ENCODE measurements at regions not wholly inside any gene's neighbourhood (a gene's known extent, or its start where the extent isn't known, plus 50 kb on each side); places are given as distances from the start of the nearest gene placed in this dataset.

- TF ChIP-seq EP300 (IDR thresholded peaks at IDR 0.05) (no peak), POLR2AphosphoS5 (IDR thresholded peaks at IDR 0.05) (no peak), POLR2A (IDR thresholded peaks at IDR 0.05) (no peak), CTCF (IDR thresholded peaks at IDR 0.05) (no peak)
- Histone ChIP-seq H3K36me3 (no peaks in the 10 kb centered on the region), H3K27ac (no peak overlapping the region), H3K4me1 (no peaks in the 10 kb centered on the region), H3K9me3 (peaks cover 0 to 2% (median 0%) of the 10 kb centered on the region in 4 donors), H3K27me3 (no peaks in the 10 kb centered on the region), H3K4me3 (no peak overlapping the region)
- DNase-seq = no peak
- intact Hi-C loops (cut with DNase I) = no loop called here
Measured at GRCh38 chr13:69487576-69487975, 620.0 kb upstream of the ATXN8OS start.

- intact Hi-C loops (cut with DNase I) = no loop called here
- no peaks in the 10 kb centered on the region for H3K9me3 ChIP-seq
- 66 to 71% methylated on average over 4 of the region's 4 CpGs for WGBS, 2 donors
- DNase-seq = no peak
- no peaks in the 10 kb centered on the region for H3K36me3 ChIP-seq
- no peaks in the 10 kb centered on the region for H3K4me1 ChIP-seq
- no peak for TF ChIP-seq POLR2A (IDR thresholded peaks at IDR 0.05)
- TF ChIP-seq EP300 (IDR thresholded peaks at IDR 0.05) = no peak
- TF ChIP-seq POLR2AphosphoS5 (IDR thresholded peaks at IDR 0.05) = no peak
- no peak for TF ChIP-seq CTCF (IDR thresholded peaks at IDR 0.05)
- H3K4me3 ChIP-seq = no peak overlapping the region
- no peaks in the 10 kb centered on the region for H3K27me3 ChIP-seq
- H3K27ac ChIP-seq = no peak overlapping the region
Measured at GRCh38 chr13:69485991-69486592, 621.5 kb upstream of the ATXN8OS start.

- H3K36me3 ChIP-seq = no peaks in the 10 kb centered on the region
- H3K4me1 ChIP-seq = no peaks in the 10 kb centered on the region
- DNase-seq = no peak
- H3K27me3 ChIP-seq = no peaks in the 10 kb centered on the region
- intact Hi-C loops (cut with DNase I) = no loop called here
- no peak for TF ChIP-seq POLR2AphosphoS5 (IDR thresholded peaks at IDR 0.05)
- no peak for TF ChIP-seq CTCF (IDR thresholded peaks at IDR 0.05)
- TF ChIP-seq EP300 (IDR thresholded peaks at IDR 0.05) = no peak
- TF ChIP-seq POLR2A (IDR thresholded peaks at IDR 0.05) = no peak
- no peaks in the 10 kb centered on the region for H3K9me3 ChIP-seq
- no peak overlapping the region for H3K4me3 ChIP-seq
- H3K27ac ChIP-seq = no peak overlapping the region
Measured at GRCh38 chr13:69477451-69477850, 630.2 kb upstream of the ATXN8OS start.

- no peak for TF ChIP-seq CTCF (IDR thresholded peaks at IDR 0.05)
- no peak for TF ChIP-seq POLR2AphosphoS5 (IDR thresholded peaks at IDR 0.05)
- no peak for TF ChIP-seq EP300 (IDR thresholded peaks at IDR 0.05)
- TF ChIP-seq POLR2A (IDR thresholded peaks at IDR 0.05) = no peak
- no peaks in the 10 kb centered on the region for H3K4me1 ChIP-seq
- no peaks in the 10 kb centered on the region for H3K27me3 ChIP-seq
- no peaks in the 10 kb centered on the region for H3K9me3 ChIP-seq
- WGBS, 2 donors = 58 to 69% methylated on average over 2 of the region's 2 CpGs
- intact Hi-C loops (cut with DNase I) = no loop called here
- H3K27ac ChIP-seq = no peak overlapping the region
- H3K36me3 ChIP-seq = no peaks in the 10 kb centered on the region
- no peak overlapping the region for H3K4me3 ChIP-seq
- DNase-seq = no peak
Measured at GRCh38 chr13:69474011-69474685, 633.5 kb upstream of the ATXN8OS start.

GRCh38 chr13:69468624-69469023 lies 639.0 kb upstream of the ATXN8OS start:
- intact Hi-C loops (cut with DNase I) = no loop called here
- WGBS, 2 donors = 11 to 67% methylated on average over 2 of the region's 2 CpGs
- no peak overlapping the region for H3K27ac ChIP-seq

More at GRCh38 chr13:69468624-69469023, 639.0 kb upstream of the ATXN8OS start:
- TF ChIP-seq POLR2A (IDR thresholded peaks at IDR 0.05) (no peak), EP300 (IDR thresholded peaks at IDR 0.05) (no peak), POLR2AphosphoS5 (IDR thresholded peaks at IDR 0.05) (no peak), CTCF (IDR thresholded peaks at IDR 0.05) (no peak)
- no peak overlapping the region for H3K4me3 ChIP-seq
- no peaks in the 10 kb centered on the region for H3K36me3 ChIP-seq
- DNase-seq = no peak
- no peaks in the 10 kb centered on the region for H3K9me3 ChIP-seq
- H3K27me3 ChIP-seq = no peaks in the 10 kb centered on the region
- no peaks in the 10 kb centered on the region for H3K4me1 ChIP-seq

All from sigmoid colon (tissue), 6 donors.